Occipital lobe (tissue), 1 donor: ENCODE measurements at regions not wholly inside any gene's neighbourhood (a gene's known extent, or its start where the extent isn't known, plus 50 kb on each side); places are given as distances from the start of the nearest gene placed in this dataset.
"Not testable (repeated sequence)": the region's sequence is repeated elsewhere in the genome, so short reads cannot be mapped to it uniquely, and the experiment has no call there.

Experiments used
- DNase-seq: peaks from one replicate; lab custom pipeline; 2025; lab: John Stamatoyannopoulos, UW

DNA sequence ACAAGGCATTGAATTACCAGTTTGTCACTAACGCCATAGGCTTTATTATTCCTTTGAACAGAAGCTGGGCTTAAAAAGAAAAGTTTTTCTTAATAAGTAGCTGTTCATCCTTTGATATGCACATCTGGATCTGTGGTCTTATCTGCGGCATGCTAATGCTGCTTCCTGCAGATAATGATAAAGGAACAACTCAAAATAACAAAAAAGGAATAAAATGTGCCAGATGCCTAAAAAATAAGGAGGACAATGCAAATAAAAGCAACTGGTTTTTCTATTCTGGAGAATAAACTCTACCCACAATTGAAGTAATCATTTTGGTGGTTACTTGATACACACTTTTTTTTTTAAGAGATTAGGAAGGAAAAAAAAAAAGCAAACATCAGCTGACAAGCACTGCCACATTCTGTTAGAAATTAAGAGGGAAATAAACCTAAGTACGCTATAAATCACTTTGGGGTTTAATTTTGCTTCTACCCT is 156.8 kb upstream of the SALL4 start:
- DNase-seq = no peak

DNA sequence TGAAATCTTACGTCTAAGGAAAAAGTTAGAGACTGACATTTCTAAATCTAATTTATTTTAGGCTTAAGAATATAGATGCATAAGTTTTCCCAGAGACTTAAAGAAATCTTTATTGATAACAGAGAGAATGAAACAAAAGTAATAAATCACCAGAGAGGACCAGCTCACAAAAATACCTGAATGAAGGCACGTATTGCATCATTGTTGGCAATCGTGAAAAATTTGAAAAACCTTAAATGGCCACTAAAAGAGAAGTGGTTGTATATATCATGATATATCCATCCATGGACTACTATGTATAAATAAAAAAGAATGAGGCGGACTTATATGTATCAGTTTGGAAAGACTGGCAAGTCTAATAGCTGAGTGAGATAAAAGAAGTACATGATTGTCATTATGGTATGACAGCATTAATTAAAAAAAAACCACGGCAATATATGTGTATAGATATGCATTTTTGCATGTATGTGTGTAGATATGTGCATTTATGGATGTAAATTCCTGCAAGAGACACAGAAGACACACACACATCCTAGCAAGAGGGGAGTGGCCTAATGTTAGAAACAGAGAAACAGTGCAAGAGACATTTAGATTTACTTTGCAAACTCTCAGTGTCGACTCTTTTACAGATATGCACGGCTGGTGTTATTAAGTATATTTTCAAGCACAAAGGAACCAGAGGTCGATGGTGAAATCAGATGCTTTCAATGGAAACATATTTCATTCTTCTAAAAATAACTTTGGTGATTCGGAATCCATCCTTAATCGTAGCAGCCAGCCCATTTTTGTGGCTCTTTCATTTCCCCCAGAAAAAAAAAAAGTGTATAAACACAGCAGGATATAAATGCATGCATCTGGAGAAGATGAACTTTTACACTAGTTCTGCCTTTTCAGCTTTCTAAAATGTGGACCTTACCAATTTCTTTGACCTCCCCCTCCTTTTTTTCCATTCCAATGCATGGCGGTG is 156.1 kb upstream of the SALL4 start:
- DNase-seq = no peak

DNA sequence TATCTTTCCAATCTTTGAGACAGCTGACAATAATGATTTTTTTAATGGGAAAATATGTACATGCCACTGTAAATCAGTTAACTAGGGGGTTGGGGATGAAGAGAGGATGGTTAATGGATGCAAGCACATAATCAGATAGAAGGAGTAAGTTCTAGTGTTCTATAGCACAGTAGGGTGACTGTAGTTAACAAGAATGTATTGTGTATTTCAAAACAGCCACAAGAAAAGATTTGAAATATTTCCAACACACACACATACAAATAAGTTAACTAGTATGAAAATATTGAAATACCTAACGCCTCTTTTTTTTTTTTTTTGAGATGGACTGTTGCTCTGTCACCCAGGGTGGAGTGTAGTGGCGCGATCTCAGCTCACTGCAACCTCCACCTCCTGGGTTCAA is 153.4 kb upstream of the SALL4 start:
- DNase-seq = no peak

DNA sequence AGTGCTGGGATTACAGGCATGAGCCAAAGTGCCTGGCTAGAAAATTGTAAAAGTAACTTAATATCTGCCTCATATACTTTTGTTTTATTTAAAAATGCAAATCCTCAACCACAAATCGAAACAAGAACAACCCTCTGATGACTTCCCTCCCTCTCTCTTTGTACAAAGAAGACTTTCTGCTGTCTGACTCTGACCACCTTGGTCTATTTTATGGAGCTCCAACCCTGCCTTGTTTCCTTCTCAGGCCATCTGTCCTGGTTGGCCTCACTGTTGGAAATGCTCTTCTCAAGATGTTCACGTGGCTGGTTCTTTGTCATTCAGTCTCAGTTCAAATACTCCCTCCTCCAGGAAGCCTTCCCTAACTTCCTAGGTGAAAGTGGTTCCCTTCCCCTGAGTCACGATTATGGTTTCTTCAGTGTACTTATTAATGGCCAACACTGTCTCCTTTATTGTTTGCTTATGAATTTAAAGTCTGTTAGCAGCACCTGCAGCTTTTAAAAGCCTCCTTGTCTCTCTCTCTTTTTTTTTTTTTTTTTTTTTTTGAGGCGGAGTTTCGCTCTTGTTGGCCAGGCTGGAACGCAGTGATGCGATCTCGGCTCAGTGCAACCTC is 151.5 kb upstream of the SALL4 start:
- DNase-seq = no peak

DNA sequence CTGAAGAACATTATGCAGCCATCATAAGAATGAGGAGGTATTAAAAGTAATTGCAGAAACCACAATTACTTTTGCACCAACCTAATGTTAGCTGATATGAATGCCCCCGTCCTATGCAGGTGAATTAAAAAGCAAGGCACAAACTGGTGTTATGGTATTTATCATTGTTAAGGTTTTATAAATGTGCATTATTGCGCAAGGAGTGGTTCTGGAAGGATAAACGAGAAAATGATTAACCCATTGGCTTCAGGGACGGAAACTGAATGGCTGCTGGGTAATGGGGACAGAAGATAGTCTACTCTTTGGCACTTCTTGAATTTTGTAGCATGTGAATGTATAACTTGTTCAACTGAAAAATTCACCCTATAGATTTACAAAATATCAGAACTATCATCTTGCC is 148.6 kb upstream of the SALL4 start:
- DNase-seq = no peak

DNA sequence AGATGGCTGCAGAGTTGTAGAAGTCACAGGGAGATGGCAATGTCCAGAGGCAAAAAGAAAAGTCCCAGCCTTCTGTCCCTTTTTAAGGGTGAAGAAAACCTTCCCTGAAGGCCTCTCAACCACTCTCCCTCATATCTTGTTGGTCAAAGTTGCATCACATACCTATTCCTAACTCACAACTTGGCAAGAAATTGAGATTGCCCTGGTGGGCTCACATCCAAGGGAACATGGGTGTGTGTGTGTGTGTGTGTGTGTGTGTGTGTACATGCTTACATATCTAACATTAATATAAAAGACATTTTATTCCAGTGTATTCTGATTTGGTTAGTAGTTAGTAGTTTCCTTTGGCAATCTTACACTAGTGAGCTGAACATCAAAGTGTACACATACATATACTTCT is 144.3 kb upstream of the SALL4 start:
- DNase-seq = no peak

DNA sequence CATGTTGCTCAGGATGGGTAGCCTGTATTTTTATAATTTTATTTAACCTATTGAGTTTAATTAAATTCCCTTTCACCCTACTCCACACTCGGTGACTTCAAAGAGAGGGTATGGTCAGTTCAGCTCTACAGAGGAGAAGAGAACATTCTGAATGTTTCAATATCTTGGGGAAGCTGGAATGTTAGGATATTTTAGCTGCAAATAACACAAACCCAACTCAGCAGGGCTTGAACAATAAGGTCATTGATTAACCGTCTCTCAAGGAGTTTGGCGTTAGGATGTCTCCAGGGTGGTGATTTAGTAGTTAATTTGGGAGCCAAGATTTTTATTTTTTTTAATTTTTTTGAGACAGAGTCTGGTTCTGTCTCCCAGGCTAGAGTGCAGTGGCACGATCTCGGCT is 143.6 kb upstream of the SALL4 start:
- no peak for DNase-seq

DNA sequence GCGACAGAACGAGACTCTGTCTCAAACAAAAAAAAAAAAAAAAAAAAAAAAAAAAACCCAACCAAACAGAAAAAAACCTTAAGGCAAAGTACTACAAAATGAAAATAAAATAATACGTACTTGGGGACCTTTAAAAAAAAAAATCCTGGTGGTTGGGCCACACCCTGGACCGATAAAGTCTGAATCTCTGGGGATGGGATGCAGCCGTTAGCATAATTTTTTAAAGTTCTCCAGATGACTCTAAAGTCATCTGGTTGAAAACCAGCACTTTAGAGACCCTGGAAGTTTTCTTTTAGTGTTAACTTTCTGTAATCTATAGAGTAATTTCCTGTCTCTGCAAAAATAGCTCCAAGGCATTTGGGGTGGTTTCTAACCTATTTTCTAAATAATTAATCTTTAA is 142.9 kb upstream of the SALL4 start:
- DNase-seq = no peak

DNA sequence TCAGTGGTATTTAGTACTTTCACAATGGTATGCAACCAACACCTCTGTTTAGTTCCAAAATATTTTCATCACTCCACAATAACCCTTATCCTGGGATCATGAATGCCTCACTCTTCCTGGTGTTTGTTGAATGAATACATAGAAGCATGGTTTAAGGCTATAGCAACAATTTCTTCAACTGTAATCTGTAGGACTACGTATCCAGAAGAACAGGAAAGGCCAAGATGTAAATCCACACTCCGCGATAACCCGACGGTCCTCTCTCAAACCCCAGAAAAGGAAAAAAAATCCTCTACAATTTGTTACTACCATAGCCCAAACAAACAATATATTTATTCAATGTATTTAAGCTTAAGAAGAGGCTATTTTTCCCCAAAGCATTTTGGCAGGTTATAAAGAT is 141.4 kb upstream of the SALL4 start:
- DNase-seq = no peak

DNA sequence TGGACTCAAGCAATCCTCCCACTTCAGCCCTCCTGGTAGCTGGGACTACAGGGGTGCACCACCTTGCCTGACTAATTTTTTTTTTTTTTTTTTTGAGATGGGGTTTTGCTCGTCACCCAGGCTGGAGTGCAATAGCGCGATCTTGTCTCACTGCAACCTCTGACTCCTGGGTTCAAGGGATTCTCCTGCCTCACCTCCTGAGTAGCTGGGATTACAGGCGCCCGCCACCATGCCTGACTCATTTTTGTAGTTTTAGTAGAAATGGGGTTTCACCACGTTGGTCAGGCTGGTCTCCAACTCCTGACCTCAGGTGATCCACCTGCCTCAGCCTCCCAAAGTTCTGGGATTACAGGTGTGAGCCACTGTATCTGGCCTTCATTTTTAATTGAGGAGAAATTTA is 141.0 kb upstream of the SALL4 start:
- DNase-seq = not testable (repeated sequence)

DNA sequence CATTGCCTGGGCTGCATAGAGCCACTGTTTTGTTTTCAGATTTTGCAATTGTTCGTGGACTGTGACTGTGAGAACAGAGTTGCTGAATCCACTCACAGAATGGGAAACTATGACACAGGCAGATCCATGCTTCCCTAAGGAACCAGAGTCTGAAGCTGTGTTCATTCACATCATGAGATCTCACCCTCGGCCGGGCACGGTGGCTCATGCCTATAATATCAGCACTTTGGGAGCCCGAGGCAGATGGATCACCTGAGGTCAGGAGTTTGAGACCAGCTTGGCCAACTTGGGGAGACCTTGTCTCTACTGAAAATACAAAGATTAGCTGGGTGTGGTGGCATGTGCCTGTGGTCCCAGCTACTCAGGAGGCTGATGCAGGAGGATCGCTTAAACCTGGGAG is 139.2 kb upstream of the SALL4 start:
- no peak for DNase-seq

DNA sequence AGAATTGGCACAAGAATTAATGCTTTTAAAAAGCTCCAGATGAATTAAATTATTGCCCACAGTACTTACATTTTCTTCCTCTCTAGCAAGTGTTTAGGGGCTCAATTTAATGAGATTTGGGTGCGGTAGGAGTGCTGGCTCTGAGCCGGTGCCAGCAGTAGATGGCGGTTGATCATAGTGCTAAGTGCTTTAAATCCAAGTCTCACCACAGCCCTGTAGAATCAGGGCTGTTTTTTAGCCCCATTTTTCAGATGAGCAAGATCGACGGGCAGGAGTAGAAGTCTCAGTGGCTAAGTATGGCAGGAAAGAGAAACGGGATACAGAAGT is 136.9 kb upstream of the SALL4 start:
- no peak for DNase-seq

DNA sequence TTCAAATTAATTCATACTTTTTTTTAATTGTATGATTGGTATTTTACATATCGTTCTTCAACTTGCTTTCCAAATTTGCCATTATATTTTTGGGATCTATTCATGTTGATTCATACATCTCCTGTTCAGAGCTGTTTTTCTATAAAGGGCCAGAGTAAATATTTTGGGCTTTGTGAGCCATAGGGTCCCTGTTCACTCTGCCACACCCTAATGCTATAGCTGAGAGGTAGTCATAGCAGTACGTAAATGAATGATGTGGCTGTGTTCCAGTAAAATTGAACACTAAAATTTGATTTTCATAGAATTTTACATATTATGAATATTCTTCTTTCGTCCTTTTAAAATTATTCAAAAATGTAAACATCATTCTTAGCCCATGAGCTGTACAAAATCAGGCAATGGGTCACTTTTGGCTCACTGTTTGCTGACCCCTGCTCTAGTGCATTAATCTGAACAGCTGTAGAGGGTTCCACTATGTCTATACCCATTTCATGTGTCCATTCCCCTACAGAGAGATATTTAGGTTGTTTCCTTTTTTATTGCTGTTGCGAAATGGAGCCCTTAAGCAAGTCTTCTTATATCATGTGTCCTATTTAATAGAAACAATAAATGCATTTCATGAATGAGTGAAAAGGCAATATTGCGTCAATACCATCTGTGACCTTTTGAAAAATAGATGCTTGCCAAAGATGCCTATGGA is 136.4 kb upstream of the SALL4 start:
- DNase-seq = no peak

DNA sequence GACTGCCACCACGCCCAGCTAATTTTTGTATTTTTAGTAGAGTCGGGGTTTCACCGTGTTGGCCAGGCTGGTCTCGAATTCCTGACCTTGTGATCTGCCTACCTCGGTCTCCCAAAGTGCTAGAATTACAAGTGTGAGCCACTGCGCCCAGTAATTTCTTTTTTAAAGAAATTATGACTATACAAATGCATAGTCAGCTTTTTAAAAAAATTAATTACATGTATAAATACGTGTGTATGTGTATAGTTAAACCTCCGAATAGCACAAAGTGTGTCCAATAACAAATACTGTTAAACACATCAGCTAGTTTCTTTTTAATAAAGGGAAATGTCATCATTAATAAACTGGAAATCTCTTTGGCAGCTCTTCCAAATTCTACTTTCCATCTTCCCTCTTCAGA is 135.5 kb upstream of the SALL4 start:
- no peak for DNase-seq

DNA sequence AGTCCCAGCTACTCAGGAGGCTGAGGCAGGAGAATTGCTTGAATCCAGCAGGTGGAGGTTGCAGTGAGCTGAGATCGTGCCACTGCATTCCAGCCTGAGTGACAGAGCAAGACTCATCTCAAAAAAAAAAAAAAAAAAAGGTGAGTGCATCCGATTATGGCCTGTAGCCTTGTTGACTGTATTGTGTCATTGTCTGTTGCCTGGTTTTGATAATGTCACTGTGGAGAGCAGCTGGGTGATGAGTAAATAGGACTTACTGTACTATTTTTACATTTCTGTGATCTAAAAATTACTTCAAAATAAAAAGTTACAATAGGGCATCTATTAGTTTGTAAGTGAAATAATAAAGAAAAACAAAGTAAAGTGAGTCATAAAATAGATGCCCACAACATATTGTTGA is 134.1 kb upstream of the SALL4 start:
- no peak for DNase-seq

DNA sequence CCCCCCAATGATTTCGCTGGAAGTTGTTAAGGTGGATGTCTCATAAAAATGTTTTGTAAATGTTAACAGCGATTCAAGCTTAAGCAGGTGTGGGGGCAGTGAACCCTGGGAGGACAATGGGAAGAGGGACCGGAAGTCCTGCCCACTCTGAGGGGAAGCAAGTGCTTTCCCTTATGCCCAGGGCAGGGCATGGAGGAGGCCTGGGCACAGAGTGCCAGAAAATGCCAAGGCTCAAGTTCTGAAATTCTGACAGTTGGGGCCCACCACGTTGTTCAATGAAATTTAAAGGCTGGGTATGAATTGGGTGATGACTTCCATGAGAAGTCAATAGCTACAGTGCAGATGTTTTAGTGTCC is 132.7 kb upstream of the SALL4 start:
- DNase-seq = no peak

DNA sequence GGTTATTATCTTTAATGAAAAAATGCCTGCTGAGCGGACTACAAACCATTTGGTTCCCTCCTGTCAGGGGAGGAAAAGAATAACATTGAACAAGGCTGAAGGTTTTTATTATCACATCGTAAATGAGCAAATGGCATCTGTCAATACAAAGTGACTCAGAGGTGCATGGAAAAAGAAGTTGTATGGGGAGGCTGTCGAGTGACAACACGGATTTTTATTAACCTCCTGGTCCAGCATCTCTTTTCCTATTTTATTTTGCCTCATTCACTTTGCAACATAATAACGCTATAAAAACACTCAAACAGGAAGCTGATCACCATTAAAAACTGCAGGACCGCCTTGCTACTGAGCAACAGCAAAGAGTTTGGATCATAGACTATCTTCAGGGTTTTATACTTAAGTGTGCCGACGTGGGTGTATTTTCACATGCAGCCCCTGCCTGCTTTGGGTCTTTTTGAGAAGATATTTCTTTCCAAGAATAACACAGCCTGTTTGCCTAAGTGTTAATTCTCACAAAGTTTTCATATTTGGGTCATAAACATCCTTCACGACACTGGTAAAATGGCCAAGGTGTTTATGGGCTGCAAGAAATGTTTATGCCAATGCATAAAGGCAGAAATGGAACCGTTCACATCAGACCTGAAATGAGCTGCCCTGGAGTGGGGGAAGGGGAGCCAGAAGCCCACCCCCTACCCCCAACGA is 132.1 kb upstream of the SALL4 start:
- DNase-seq = no peak

DNA sequence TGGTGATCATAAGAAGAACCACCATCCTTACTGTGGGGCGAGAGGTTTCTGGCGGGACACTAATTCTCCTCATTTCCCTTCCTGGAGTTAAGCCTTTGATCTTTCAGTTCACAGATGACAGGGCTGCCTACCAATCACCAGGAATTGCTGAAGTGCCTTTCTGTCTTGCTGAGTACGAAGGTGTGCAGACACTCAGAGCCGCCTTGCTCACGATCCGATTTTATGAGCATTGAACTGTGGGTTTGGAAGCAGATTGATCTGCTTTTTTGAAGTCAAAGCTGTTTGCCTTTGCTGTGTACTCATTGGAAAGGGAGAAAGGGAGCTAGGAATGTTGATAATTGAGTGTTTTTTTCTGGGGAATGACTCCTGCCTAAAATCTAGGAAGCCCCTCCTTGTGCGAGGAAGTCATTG is 129.1 kb upstream of the SALL4 start:
- DNase-seq = no peak

DNA sequence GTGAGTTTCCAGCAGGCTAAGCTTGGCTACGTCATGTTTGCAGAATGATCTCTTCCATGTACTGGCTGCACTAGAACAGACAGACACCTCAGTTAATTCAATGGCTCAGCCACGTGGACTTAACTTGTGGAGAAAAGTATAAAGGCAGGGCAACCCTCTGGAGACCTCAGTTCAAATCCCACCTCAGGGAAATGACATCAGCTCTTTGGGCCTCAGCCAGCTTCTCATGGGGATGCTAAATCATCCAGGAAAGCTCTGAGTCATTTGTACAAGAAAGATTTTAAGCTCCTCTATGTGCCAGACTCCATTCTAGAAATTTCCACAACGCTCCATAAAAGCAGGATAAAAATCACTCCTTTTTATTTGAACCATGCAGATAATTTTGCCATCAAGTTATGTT is 128.5 kb upstream of the SALL4 start:
- DNase-seq = no peak

DNA sequence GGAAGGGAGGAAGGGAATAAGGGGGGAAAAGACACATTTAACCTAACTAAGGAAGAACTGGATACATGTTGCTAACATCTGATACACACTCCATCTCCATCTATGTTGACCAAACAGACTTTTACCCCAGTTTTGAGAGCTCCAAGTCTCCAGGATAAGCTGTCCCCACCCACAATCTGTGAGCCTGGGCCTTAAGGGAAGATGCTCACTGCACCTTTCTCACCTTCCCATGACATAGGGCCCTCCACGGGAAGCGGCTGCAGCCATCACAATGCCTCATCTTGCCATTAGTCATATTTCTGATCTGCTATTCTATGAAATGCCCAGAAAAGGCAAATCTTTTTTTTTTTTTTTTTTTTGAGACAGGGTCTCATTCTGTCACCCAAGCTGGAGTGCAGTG is 126.6 kb upstream of the SALL4 start:
- DNase-seq = no peak

DNA sequence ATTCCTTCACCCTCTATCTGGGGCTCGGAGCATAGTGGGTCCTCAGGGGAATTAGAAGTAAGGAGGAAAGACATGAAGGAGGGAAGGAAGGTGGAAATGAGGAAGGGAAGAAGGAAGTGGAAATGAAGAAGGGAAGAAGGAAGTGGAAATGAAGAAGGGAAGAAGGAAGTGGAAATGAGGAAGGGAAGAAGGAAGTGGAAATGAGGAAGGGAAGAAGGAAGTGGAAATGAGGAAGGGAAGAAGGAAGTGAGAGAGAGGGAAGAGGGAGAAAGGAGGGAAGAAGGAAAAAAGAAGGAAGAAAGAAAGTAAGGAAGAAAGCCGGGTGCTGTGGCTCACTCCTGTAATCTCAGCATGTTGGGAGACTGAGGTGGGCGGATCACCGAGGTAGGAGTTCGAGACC is 125.6 kb upstream of the SALL4 start:
- not testable (repeated sequence) for DNase-seq

DNA sequence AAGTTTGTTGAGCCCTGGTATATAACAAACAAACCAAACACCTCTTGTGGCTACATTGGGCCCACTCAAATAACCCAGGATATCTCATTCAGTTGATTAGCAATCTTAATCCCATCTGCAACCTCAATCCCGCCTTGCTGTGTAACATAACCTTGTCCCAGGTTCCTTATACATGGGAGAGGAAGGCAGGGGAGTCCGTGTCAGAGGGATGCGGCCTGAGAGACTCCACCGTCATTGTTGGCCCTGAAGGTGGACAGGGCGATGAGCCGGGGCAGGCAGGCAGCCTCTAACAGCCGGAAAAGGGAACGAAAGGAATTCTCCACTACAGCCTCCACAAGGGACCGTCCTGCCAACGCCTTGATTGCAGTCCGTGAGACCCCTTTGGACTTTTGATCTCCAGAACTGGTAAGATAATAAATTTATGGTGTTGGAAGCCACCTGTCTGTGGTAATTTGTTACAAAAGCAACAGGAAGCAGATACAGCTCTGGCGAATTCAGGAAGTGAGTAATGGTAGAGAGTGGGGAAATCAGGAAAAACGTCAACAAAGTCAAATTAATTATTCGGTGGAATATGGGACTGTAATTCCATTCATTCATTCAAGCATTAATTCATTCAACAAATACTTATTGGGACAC is 124.5 kb upstream of the SALL4 start:
- no peak for DNase-seq
